GM21528 (cell line): ENCODE measurements at regions not wholly inside any gene's neighbourhood (a gene's known extent, or its start where the extent isn't known, plus 50 kb on each side); places are given as distances from the start of the nearest gene placed in this dataset.

Experiments
- ATAC-seq: cut with Tn5 transposase; IDR thresholded peaks from one replicate; pipeline ENCODE4 v1.9.1; 2021; ENCODE audit warnings: mild to moderate bottlenecking, moderate library complexity; ENCODE audit not compliant: unreplicated experiment, low FRiP score

- no peak for ATAC-seq
These were observed 179.8 kb downstream of the SPCS3 start for GRCh38 chr4:176499518-176499917.

- no peak for ATAC-seq
These were observed 181.1 kb downstream of the SPCS3 start for GRCh38 chr4:176500894-176501293.

DNA sequence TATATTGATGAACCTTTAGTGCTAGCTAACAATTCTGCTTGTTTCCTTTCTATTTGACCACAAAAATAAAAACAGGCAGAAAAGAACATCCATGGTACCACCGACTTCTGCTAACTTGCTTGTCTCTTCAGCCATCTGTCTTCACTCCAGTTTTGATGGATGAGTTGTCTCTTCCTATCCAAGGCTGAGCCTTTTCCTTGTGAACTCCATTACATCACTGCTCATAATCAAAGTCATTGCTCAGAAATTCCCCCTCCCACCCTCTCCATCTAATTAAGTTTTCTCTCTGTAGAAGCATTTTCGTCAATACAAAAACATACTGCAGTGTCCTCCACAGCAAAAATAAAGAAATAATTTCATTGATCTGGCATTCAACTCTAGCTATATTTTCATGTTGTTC, 184.4 kb downstream of the SPCS3 start:
- ATAC-seq: no peak

DNA sequence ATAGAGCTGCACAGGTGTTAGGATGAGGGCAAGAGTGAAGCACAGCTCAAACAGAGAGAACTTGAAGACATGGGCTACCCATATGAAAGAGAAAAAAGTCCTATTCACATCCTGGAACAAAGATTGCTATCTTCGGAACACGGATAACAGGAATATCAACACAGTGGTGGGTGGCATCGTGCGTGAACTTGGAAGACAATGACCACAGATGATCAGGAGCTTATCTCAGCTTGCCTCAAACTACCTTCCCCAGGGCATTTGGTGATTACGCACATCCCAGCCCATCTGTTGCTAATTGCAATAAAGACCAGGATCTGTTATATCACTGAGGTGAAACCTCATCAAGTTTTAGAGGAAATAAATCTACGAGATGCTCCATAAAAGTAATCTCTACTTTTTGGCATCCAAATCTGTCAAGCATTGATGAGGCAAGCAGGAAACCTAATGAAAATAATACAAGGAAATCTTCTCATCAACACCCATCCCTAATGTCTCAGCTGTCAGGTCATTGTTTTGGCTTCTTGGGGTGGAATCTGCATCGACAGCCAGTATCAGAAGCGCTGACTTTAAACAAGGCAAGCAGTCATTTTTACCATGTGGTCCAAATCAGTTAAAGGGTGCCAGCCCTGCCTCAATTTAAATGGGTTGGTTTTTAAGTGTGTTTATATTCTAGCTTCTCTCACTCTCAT, 188.2 kb downstream of the SPCS3 start:
- ATAC-seq: no peak

DNA sequence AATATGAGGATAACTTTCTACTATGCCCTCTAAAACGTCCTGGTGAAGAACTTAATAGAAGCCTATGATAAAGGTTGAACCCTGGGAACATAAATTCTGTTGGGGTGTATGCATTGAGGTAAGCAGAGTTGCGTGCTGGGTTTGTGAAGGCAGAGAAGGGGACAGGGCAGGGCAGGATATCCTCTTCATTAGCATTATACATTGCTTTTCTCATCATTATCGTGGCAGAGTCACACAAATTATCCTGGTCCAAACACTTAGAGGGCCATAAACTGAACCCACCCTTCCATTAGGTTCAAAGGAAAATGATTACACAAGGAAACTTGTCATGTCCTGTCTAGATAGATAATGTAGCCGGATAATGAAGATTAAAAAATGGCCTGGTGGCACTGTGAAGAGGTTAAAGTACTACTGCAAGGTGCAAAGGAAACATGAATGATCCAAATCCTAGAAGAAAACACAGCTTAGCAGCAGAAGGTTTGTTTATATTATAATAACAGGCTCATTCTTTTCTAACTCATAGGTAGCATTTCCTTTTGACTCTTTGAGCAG, 189.1 kb downstream of the SPCS3 start:
- ATAC-seq: no peak

DNA sequence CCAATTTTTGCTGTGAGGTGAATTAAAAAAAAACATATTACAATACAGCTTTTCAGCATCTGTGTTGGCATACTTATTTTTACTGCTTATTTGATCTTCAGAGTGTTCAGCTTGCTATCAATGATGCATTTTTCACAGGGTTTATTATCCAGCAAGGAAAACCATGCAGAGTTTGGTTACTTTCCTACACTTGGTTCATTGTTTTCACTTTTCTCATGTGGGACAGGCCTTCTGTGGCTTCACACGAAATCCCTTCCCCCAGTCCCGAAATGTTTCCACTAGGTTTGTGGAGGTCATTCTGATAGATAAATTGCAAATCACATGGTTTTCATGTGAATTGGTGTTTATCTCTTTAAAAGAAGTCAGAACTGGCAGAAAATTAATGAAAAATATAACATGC, 205.8 kb downstream of the SPCS3 start:
- no peak for ATAC-seq

- ATAC-seq: no peak
These were observed 206.9 kb downstream of the SPCS3 start for GRCh38 chr4:176526704-176527103.

DNA sequence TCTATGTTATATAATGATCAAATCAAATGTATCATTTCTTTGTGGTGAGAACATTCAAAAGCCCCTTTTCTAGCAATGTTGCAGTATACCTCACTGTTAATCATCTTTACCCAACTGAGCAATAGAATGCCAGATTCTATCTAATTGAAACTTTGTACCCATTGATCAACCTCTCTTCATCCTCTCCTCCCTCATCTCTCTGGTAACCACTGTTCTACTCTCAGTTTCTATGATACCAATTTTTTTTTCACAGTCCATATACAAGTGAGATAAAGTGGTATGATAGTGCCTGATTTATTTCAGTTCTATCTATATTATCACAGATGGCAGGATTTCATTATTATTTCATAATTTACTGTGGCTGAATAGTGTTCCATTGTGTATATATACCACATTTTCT, 209.8 kb downstream of the SPCS3 start:
- ATAC-seq: no peak

GRCh38 chr4:176533159-176533558, 213.4 kb downstream of the SPCS3 start:
- ATAC-seq: no peak

GRCh38 chr4:176534566-176534965, 214.8 kb downstream of the SPCS3 start:
- no peak for ATAC-seq

- no peak for ATAC-seq
These were observed 218.6 kb downstream of the SPCS3 start for GRCh38 chr4:176538217-176538925.

- ATAC-seq: no peak
These were observed 219.5 kb downstream of the SPCS3 start for GRCh38 chr4:176539091-176539784.

DNA sequence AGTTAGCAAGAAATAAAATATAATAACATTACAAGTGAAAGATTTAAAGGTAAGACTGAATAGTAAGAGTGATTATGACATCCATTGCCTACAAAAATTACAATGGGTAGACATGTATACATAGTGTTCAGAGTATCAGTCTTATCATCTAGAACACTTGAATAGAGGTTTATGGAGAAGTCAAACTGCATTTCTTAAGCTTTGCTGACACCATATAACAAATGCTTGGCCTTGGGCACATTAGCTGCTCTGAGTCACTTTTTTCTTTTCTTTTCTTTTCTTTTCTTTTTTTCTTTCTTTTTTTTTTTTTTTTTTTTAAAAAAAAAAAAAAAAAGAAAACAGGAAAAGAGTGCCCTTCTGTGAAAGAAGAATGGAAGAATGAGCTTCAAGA, 220.0 kb downstream of the SPCS3 start:
- ATAC-seq: no peak

DNA sequence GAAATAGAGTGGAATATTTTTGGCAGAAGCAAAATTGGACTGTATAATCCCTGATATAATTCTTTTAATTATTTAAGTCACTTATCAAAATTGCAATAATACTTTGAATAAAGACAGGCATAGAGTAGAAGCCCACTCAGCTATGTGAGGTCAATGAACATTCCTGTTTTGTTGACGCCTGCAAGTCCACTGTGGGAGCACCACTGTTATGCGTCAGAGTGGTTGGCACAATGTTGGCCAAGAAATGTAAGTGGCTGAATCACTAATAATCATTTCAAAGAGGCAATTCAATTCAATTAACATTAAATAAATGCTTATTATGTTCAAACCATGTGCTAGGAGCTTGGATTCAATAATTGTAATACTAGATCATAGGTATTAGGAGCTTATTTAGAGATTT, 221.0 kb downstream of the SPCS3 start:
- no peak for ATAC-seq

DNA sequence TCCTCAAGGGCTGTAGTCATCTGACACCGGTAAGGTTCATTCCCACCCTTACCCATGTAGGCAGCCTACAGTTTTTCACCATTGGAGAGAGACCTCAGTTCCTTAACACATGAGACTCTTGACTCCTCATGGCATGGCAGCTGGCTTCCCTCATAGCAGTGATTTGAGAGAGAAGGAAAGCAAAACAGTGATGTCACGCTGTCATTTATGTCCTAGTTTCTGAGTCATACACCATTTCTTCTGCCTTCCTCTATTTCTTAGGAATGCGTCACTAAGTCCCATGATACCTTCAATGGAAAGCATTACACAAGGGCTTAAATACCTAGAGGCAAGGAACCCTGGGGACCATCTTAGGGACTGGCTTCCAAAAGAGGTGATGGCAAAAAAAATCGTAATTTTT, 226.1 kb downstream of the SPCS3 start:
- no peak for ATAC-seq

- no peak for ATAC-seq
These were observed 227.2 kb downstream of the SPCS3 start for GRCh38 chr4:176546975-176547374.

DNA sequence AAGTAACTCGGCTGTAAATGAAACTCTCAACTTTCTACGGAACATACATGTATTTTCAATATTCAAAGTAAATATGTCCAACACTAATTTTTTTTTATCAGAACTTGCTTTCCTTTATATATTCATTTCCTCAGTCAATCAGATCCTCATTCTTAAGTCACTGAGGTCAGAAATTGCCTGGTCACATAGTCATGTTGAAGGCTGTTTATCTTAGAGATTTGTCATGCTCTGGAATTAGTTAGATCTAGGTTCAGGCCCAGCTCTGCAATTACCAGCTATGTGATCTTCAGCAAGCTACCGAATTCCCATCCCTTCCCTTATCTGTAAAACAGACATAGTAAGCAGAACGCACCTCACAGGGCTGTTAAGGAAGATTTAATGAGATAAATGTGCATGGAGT, 228.8 kb downstream of the SPCS3 start:
- no peak for ATAC-seq

GRCh38 chr4:176549161-176549865, 229.5 kb downstream of the SPCS3 start:
- ATAC-seq: no peak

DNA sequence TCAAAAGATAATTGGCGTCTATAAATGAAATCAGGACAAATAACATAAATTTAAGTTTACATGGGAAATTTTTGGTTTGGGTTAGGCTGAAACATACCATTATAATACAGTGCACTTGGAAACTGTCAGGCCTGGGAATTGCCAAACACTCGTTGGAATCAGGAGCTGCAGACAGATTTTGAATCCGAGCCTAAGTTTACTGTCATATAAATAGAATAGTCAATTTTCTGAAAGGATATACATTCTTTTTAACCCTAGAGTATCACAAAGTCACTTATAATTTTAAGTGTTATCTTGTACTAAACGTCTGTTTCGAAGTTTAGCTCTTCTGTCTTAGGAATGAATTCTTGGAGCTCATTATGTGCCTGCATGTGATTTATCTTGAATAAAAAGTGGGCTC, 234.1 kb downstream of the VEGFC start:
- ATAC-seq: no peak

DNA sequence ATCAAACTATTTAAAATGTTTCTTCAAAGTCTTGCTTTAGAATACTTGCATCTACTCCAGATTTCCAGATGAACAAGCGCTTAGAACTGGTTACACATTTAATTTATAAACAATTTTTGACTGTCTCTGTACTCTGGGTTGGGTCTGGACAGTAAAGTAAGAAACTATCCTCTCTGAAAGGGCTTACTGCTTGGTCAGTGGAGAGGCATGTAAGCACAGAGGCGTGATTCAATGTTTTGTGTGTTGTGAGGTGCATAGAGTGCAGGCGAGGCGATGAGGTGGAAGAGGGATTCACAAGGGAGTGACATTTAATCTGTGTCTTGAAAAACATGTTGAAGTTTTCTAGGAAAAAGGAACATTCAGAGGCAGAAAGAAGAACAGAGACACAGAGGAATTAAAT, 231.4 kb downstream of the VEGFC start:
- no peak for ATAC-seq

DNA sequence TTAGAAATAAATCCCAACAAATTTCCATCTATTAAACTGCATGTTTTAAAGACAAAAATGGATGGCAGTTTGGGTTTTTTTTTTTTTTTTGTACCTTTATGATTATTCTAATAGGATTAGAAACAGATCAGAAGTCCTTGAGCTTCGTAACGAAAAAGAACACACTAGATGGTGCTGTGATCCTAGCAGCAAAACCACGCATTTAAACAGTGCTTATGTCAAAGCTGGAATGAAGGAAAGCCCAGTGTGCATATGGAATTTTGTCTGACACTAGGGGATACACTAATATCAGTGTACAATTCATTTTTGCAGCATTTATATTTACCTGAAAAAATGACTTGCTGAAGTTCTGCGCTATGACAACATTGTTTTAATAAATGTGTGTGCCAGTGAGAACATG, 229.1 kb downstream of the VEGFC start:
- no peak for ATAC-seq
